Ishikawa (cell line): ENCODE measurements at regions not wholly inside any gene's neighbourhood (a gene's known extent, or its start where the extent isn't known, plus 50 kb on each side); places are given as distances from the start of the nearest gene placed in this dataset.

ENCODE experiments used
- RAD21 ChIP-seq: IDR thresholded peaks from 2 replicates; pipeline ENCODE4 v1.6.1; 2012; ENCODE audit warnings: low read depth
- YY1 ChIP-seq: IDR thresholded peaks from 2 replicates; pipeline ENCODE4 v1.6.1; 2012; ENCODE audit warnings: low read depth
- TF ChIP-seq, protein P1 (sequence below): IDR thresholded peaks from 2 replicates; pipeline ENCODE4 v1.6.1; 2012
- TF ChIP-seq, protein P2 (sequence below): IDR thresholded peaks from 2 replicates; pipeline ENCODE4 v1.6.1; 2012; ENCODE audit warnings: low read depth, mild to moderate bottlenecking

DNA sequence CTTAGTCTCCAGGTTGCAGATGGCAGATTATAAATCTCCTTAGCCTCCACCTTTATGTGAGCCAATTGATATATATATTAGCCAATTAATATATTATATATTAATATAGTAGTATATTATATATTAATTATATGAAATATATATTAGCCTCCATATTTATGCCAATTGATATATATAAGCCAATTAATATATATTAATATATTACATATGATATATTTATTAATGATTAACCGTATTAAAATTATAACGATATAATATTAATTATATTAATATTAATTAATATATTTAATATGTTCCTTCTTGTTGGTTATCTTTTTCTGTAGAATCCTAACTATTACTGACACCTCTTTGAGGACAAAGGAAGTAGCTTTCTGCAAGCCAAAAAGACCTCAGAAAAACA lies 972.5 kb downstream of the GBE1 start:
- TF ChIP-seq RAD21 (no peak), YY1 (no peak)
- TF ChIP-seq, protein P1, sequence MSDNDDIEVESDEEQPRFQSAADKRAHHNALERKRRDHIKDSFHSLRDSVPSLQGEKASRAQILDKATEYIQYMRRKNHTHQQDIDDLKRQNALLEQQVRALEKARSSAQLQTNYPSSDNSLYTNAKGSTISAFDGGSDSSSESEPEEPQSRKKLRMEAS = no peak
- TF ChIP-seq, protein P2, sequence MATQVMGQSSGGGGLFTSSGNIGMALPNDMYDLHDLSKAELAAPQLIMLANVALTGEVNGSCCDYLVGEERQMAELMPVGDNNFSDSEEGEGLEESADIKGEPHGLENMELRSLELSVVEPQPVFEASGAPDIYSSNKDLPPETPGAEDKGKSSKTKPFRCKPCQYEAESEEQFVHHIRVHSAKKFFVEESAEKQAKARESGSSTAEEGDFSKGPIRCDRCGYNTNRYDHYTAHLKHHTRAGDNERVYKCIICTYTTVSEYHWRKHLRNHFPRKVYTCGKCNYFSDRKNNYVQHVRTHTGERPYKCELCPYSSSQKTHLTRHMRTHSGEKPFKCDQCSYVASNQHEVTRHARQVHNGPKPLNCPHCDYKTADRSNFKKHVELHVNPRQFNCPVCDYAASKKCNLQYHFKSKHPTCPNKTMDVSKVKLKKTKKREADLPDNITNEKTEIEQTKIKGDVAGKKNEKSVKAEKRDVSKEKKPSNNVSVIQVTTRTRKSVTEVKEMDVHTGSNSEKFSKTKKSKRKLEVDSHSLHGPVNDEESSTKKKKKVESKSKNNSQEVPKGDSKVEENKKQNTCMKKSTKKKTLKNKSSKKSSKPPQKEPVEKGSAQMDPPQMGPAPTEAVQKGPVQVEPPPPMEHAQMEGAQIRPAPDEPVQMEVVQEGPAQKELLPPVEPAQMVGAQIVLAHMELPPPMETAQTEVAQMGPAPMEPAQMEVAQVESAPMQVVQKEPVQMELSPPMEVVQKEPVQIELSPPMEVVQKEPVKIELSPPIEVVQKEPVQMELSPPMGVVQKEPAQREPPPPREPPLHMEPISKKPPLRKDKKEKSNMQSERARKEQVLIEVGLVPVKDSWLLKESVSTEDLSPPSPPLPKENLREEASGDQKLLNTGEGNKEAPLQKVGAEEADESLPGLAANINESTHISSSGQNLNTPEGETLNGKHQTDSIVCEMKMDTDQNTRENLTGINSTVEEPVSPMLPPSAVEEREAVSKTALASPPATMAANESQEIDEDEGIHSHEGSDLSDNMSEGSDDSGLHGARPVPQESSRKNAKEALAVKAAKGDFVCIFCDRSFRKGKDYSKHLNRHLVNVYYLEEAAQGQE = no peak
